ENCODE measurements at regions not wholly inside any gene's neighbourhood (a gene's known extent, or its start where the extent isn't known, plus 50 kb on each side); places are given as distances from the start of the nearest gene placed in this dataset.
"Not testable (repeated sequence)": the region's sequence is repeated elsewhere in the genome, so short reads cannot be mapped to it uniquely, and the experiment has no call there.

GRCh38 chr5:57777174-57777581 lies 294.6 kb upstream of the ACTBL2 start:
- DNase-seq = no peak

GRCh38 chr5:57776035-57776434 lies 293.4 kb upstream of the ACTBL2 start:
- DNase-seq = no peak

GRCh38 chr5:57774439-57774838 lies 291.8 kb upstream of the ACTBL2 start:
- no peak for DNase-seq

- DNase-seq = no peak
Observed at GRCh38 chr5:57772512-57772911, 289.9 kb upstream of the ACTBL2 start.

DNA sequence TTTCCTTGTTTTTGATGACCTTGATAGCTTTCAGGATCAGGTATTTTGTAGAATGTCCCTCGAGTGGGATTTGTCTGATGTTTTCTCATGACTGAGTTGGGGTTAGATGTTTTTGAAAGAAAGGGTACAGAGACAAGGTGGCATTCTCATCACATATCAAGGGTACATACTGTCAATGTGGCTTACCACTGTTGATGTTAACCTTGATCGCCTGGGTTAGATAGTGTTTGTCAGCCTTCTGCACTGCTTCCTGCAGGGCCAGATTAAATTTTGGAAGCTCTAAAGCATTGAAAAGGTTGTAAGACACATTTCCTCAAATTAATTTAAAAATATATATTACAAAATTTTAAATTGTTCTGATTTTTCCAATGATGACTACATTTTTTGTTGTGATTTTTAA lies 287.4 kb upstream of the ACTBL2 start:
- no peak for DNase-seq

DNA sequence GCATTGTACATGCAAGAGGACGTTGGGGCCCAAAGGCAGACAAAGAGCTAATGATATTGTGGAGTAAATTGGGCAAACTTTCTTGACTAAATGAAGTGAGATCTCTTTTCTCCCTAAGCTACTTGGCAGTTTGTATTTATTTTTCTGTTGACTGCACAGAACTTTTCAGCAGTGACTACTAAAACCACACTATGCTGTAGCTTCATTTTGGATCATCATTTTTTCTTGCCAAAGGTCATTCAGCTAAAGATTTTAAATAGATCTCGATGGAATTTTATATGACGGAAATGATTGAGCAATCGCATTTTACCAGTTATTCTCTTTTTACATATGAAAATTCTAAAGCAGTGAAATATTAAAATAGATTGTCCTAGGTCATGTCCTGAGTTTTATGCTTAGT lies 286.1 kb upstream of the ACTBL2 start:
- no peak for DNase-seq

- DNase-seq = no peak
Observed at GRCh38 chr5:57764479-57765089, 282.0 kb upstream of the ACTBL2 start.

DNA sequence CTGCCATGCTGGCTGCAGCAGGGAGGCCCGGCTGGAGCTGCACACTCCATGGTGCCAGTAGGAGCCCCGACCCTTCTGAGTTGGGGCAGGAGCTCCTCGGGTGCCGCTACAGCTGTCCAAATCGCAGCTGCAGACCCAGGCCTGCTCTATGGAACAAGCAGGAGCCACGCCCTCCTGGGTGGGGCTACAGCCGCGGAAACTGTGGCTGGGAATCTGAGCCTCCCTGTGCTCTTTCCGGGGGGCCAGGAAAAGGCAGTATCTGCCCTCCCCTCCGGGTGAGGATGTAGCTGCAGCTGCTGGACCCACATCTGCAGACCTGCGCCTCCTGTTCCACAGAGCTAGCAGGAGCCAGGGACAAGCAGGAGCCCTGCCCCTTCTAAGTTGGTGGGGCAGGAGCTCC lies 278.9 kb upstream of the ACTBL2 start:
- no peak for DNase-seq

DNA sequence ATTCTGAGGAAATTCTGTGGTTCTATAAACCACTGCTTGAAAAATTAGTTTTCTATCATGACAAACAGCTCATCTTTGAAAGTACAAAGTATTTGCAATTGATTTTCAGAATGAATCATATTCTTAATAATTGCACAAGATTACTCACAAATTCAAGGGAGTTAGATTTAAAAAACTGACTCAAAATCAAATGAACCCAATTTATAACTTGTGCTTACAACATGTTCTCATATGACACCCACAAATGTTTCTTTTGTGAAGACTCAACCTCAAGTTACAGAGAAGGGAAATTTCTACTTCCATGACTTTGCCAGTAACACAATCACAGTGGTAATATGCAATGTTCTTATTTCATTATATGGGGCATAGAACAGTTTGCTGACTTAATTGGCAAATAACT lies 272.0 kb upstream of the ACTBL2 start:
- no peak for DNase-seq

DNA sequence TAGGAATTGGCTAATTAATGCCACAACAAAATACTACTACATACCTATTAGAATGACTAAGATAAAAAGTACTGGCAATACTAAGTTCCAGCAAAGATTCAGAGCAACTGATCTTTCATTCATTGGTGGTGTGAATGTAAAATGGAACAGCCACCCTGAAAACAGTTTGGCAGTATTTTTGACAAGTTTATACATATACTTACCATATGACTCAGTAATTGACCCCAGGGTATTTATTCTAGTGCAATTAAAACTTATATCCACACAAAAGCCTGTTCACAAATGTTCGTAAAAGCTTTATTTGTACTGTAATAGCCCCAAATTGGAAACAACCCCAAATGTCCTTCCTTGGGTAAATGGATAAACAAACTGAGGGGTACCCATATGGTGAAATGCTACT lies 270.8 kb upstream of the ACTBL2 start:
- no peak for DNase-seq

- no peak for DNase-seq
Observed at GRCh38 chr5:57751710-57752109, 269.1 kb upstream of the ACTBL2 start.

DNA sequence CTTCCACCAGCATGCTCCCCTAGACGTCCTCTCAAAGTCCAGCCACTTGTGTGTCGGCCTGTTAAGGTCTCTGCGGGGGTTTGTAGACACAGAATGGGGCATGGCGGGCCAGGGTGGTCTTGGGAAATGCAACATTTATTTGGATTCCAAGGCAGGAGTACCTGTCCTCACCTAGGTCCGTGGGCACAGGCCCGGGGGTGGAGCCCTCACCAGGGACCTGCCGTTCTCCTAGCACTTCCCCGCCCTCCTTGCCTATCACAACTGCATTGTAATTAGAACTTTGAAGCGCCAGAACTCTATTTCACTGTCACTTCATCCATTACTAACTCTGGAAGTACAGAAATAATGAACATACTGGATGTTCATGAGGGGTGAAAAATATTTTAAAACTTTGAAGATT lies 268.3 kb upstream of the ACTBL2 start:
- no peak for DNase-seq

GRCh38 chr5:57750282-57750681 lies 267.7 kb upstream of the ACTBL2 start:
- DNase-seq = no peak

- DNase-seq = no peak
Observed at GRCh38 chr5:57749396-57749795, 266.8 kb upstream of the ACTBL2 start.

DNA sequence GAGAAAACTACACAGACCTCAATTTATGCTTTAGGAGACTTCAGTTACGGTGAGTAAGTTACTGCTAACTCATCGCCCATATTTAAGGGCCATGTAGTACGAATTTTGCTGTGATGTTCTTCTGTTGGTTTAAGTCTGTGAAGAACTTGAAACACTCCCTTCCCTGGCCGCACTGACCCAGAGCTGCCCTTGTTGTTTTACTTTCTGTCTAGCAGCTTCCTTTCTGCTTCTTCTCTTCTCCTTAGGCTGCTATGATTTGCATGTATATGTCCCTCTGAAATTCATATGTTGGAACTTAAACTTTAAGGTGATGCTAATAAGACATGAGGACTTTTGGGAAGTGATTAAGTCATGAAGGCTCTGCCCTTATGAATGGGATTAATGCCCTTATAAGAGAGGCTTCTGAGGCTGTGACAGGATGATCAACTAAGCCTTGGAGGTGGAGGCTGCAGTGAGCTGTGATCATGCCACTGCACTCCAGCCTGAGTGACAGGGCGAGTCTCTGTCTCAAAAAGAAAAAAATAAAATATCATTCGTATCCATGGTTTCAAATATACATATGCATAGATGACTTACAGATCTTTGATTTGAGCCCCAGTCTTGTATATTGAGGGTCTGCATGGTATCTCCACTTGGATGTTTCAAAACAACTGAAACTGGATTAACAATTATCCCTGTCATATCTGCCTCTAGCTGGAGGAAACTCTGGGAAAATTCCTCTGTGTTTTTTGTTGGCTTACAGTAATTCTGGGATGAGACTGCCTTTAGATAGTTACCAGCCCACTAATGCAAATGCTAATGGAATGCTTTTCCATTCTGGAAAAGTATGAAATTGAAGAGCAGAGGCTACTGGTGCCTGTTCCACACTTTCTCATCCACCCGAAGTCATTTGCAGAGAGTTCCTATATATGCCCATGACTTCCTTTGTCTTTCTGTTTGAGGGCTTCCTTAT lies 263.4 kb upstream of the ACTBL2 start:
- no peak for DNase-seq

- DNase-seq = no peak
Observed at GRCh38 chr5:57745029-57745428, 262.4 kb upstream of the ACTBL2 start.

DNA sequence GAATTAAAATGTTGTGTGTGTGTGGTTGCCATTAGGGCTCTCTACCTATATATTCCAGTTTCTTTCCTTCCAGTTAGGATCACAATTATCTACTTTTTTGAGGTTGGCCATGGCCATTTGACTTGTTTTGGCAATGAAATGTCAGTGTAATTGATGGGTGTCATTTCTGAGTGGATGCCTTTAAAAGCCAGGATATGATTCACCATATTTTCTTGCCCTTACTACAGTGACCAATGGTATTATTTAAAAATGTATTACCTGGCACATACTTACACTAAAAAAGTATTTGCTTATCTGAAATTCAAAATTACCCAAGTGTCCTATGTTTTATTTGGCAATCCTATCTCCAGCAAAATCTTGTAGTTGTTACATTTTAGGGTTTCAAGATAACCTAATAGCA lies 258.7 kb upstream of the ACTBL2 start:
- DNase-seq = no peak

DNA sequence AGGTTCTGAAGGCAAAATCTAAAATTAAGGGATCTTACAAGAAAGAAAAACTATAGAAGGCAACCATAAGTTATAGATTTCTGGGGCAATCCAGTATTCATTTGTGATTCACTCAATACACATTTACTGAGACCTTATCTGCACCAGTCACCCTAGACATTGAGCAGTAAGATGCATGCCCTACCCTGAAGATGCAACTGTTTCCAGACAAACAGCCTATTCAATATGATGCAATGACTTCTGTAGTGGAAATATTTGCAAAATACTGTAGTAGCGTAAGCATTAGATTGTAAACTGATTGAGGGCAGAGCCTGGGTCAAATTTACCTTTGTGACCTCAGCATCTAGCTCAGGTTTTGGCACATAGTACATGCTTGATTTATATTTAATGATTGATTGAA lies 256.2 kb upstream of the ACTBL2 start:
- DNase-seq = no peak

DNA sequence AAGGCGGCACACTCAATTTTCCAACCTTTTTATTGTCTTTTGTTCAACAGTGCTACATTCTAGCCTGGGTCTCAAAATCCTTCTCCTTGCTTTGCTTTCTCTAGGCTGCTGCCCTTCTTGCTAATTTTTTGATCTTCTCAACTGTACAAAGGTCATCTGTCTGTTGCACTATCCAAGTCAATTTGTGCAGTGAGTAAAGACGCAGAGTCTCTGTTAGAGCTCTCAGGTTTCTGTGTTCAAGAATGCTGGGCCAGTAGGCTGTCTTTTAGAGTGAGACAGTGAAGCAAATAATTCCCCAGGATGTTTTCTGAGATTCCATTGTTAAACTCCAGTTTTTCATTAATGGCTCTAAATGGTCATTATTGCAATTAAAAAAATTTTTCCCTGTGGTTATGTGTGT lies 255.7 kb upstream of the ACTBL2 start:
- no peak for DNase-seq

GRCh38 chr5:57736716-57737115 lies 254.1 kb upstream of the ACTBL2 start:
- DNase-seq = no peak

- DNase-seq = not testable (repeated sequence)
Observed at GRCh38 chr5:57735279-57736153, 252.9 kb upstream of the ACTBL2 start.

- no peak for DNase-seq
Observed at GRCh38 chr5:57734296-57734695, 251.7 kb upstream of the ACTBL2 start.

DNA sequence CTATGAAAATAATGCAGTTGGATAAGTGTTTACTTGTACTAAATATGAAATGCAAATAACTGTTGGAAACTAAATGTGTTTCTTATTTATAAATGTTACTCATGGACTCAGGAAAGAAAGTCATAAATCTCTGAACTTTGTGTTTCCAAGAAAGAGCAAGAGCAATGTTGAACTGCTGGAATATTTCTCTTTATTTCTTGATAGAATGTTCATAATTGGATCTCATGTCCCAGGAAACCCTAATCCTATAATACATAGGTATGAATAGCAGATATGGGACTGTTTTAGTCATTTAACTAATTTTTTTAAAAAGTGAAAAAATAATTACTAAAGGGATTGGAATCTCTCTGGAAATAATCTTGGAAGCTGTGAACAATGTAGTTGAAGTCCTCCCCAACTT lies 245.0 kb upstream of the ACTBL2 start:
- no peak for DNase-seq
